ENCODE measurements at regions not wholly inside any gene's neighbourhood (a gene's known extent, or its start where the extent isn't known, plus 50 kb on each side); places are given as distances from the start of the nearest gene placed in this dataset.

- TF ChIP-seq CTCF (IDR thresholded peaks at IDR 0.05) (no peak), POLR2A (IDR thresholded peaks at IDR 0.05) (no peak)
These were observed 247.7 kb upstream of the XYLT1 start for GRCh38 chr16:17718495-17718894.
